Body of pancreas (tissue), 4 donors: ENCODE measurements at regions not wholly inside any gene's neighbourhood (a gene's known extent, or its start where the extent isn't known, plus 50 kb on each side); places are given as distances from the start of the nearest gene placed in this dataset.

Source experiments
- ATAC-seq: fragments of 150-250 bp; one replicate; pipeline ENCODE4 v1.9.1; 2016
- DNase-seq, 4 donors: peaks; one replicate each; pipeline ENCODE4 v3.0.0-alpha.2; 2019
- H3K27ac ChIP-seq, 4 donors: fragments of 200-600 bp; sonication (generic); 1 replicate in 3 of 4; 2 replicates in 1 of 4; pipeline versions ENCODE4 v1.5.1 to v1.6.1; 2016 to 2019; ENCODE audit warnings: mild to moderate bottlenecking in 1 of 4, mixed read lengths in 1 of 4, moderate library complexity in 1 of 4
- H3K27me3 ChIP-seq, 2 donors: fragments of 200-600 bp; sonication (generic); one replicate each; pipeline ENCODE4 v1.6.0; 2016; ENCODE audit warnings: mild to moderate bottlenecking in 1 of 2
- H3K36me3 ChIP-seq, 2 donors: fragments of 200-600 bp; sonication (generic); replicated peaks in 1 of 2; 2 replicates each; pipeline ENCODE4 v1.5.1; 2016; ENCODE audit warnings: low read depth in 2 of 2; ENCODE audit not compliant: insufficient read depth in 1 of 2
- H3K4me1 ChIP-seq: fragments of 200-600 bp; sonication (generic); one replicate; pipeline ENCODE4 v1.6.0; 2016
- H3K4me3 ChIP-seq, 2 donors: fragments of 200-600 bp; sonication (generic); 1 replicate in 1 of 2; 2 replicates in 1 of 2; pipeline ENCODE4 v1.5.1; 2016 to 2019
- H3K9me3 ChIP-seq, 3 donors: fragments of 200-600 bp; sonication (generic); 1 replicate in 2 of 3; 2 replicates in 1 of 3; pipeline ENCODE4 v1.5.1; 2016
- POLR2A ChIP-seq, 3 donors: fragments of 450-650 bp; IDR thresholded peaks; one replicate each; pipeline ENCODE4 v1.6.1; 2016; ENCODE audit warnings: antibody characterized with exemption in 3 of 3, mild to moderate bottlenecking in 2 of 3
- WGBS, 2 donors: methylation state at CpG; one replicate each; pipeline ENCODE4 v1.1.5; 2017; 5-methylcytosine and 5-hydroxymethylcytosine counted together
- intact Hi-C: fragments of 100-400 bp; cut with DNase I; formaldehyde crosslinking; loops from one replicate; pipeline ENCODE4 v1.15.1; 2023
- TF ChIP-seq, protein P1 (sequence below), 7 experiments: fragments of 450-650 bp in 4 of 7; fragments of 200-600 bp in 3 of 7; sonication (generic) in 3 of 7; IDR thresholded peaks; one replicate each; pipeline ENCODE4 v1.5.1; 2016 to 2019; ENCODE audit warnings: antibody characterized with exemption in 7 of 7

DNA sequence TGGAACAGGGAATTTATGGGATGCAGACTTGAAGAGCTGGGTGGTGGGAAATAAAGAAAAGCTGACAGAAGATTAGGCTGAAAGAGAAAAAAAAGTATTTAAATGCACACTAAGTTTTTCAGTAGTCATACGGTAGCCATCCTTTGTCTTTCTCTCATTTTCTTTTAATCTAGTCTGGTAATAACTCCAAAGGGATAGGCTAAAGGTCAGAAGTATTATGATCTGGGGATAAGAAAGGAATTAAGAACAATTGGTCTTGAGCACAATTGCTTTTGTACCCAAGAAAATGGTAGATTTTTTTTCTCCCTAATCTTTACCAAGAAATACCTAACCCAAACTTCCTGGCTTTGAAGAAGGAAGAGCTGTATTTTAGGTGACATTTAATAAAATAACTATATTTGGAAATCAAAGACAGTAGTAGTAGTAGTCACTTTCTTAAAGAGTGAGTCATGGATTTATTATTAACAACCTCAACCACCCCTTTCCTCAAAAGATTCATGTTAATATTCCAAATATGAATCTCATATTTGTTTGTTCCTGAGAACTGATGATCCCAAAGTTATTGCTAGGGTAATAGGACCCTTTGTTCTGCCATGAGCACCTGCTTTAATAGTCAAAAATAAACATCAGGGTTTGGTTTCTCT is 120.2 kb upstream of the ODAD2 start:
- Histone ChIP-seq H3K9me3 (no peaks in the 10 kb centered on the region), H3K27me3 (no peaks in the 10 kb centered on the region), H3K4me3 (no peak overlapping the region), H3K27ac (peak overlapping the region in 1 of 4 donors; percentile 57), H3K36me3 (peaks cover 0 to 4% of the 10 kb centered on the region in 2 donors), H3K4me1 (peaks cover 14% of the 10 kb centered on the region)
- DNase-seq = no peak
- ATAC-seq = no peak
- TF ChIP-seq, protein P1, sequence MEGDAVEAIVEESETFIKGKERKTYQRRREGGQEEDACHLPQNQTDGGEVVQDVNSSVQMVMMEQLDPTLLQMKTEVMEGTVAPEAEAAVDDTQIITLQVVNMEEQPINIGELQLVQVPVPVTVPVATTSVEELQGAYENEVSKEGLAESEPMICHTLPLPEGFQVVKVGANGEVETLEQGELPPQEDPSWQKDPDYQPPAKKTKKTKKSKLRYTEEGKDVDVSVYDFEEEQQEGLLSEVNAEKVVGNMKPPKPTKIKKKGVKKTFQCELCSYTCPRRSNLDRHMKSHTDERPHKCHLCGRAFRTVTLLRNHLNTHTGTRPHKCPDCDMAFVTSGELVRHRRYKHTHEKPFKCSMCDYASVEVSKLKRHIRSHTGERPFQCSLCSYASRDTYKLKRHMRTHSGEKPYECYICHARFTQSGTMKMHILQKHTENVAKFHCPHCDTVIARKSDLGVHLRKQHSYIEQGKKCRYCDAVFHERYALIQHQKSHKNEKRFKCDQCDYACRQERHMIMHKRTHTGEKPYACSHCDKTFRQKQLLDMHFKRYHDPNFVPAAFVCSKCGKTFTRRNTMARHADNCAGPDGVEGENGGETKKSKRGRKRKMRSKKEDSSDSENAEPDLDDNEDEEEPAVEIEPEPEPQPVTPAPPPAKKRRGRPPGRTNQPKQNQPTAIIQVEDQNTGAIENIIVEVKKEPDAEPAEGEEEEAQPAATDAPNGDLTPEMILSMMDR (IDR thresholded peaks at IDR 0.05) = no peak
- TF ChIP-seq POLR2A (IDR thresholded peaks at IDR 0.05) = no peak
- intact Hi-C loops = no loop called here
- WGBS, 2 donors = 89 to 95% methylated on average over 1 of the region's 1 CpG

DNA sequence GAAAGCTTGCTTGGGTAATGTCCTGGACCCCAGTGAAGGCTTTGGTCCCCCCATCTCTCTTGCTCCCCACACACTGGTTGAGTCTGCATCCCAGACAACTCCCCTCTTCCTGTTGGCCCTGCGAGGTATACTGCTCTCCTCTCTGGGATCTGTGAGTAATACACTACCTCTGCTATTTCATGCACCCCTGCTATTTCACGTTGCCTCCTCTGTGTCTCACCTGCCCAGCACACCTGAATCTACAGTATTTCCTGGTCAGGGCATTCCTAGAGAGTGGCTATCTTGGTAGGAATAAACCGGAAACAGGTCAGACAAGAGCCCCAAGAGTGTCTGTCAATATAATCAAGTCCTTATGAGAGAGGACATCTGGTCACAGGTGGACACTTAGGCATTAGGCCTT is 114.3 kb upstream of the ODAD2 start:
- intact Hi-C loops = no loop called here
- H3K9me3 ChIP-seq = no peaks in the 10 kb centered on the region
- ATAC-seq (no peak), DNase-seq (no peak)
- no peak overlapping the region for H3K4me3 ChIP-seq
- no peaks in the 10 kb centered on the region for H3K4me1 ChIP-seq
- WGBS, 2 donors = 88 to 95% methylated on average over 3 of the region's 3 CpGs
- no peaks in the 10 kb centered on the region for H3K27me3 ChIP-seq
- H3K27ac ChIP-seq = no peak overlapping the region
- no peak for TF ChIP-seq POLR2A (IDR thresholded peaks at IDR 0.05)
- TF ChIP-seq, protein P1 (IDR thresholded peaks at IDR 0.05) = no peak
- no peaks in the 10 kb centered on the region for H3K36me3 ChIP-seq

DNA sequence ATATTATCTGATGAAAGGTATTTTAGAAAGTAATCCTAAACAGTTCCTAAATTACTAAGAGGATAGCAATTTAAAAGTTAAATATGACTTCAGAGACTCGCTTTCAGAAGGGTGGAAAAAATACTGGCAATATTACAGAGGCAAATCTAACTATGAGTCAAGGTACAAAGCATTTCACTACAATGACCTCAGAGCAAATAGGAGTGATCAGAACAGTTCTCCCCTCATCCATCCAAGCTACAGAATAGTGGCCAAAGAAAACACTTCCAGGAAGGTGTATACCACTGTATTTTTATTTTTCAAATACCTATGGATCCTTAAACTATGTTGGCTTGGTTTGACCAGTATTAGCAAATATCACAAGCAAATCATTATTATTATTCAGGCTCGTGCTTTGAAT is 112.8 kb upstream of the ODAD2 start:
- Histone ChIP-seq H3K27ac (no peak overlapping the region), H3K9me3 (no peaks in the 10 kb centered on the region), H3K4me3 (no peak overlapping the region), H3K36me3 (no peaks in the 10 kb centered on the region), H3K4me1 (no peaks in the 10 kb centered on the region), H3K27me3 (no peaks in the 10 kb centered on the region)
- no peak for DNase-seq
- intact Hi-C loops = no loop called here
- ATAC-seq = no peak
- TF ChIP-seq, protein P1 (IDR thresholded peaks at IDR 0.05) = no peak
- TF ChIP-seq POLR2A (IDR thresholded peaks at IDR 0.05) = no peak
- WGBS, 2 donors = 87 to 94% methylated on average over 2 of the region's 2 CpGs

DNA sequence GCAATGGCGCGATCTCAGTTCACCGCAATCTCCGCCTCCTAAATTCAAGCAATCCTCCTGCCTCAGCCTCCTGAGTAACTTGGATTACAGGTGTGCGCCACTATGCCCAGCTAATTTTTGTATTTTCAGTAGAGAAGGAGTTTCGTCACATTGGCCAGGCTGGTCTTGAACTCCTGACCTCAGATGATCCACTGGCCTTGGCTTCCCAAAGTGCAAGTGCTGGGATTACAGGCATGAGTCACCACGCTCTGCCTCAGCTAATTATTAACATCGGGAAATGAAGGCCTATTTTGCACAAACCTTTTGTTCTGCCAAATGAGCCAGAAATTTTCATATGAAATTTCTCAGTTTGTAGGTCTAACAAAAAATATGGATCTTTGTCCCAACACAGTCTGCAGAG is 106.7 kb upstream of the ODAD2 start:
- no peaks in the 10 kb centered on the region for H3K27me3 ChIP-seq
- 81 to 97% methylated on average over 8 of the region's 8 CpGs for WGBS, 2 donors
- no peak overlapping the region for H3K27ac ChIP-seq
- TF ChIP-seq, protein P1 (IDR thresholded peaks at IDR 0.05) = no peak
- TF ChIP-seq POLR2A (IDR thresholded peaks at IDR 0.05) = no peak
- no peaks in the 10 kb centered on the region for H3K36me3 ChIP-seq
- H3K9me3 ChIP-seq = no peaks in the 10 kb centered on the region
- DNase-seq (no peak), ATAC-seq (no peak)
- intact Hi-C loops = no loop called here
- H3K4me1 ChIP-seq = no peaks in the 10 kb centered on the region
- no peak overlapping the region for H3K4me3 ChIP-seq

DNA sequence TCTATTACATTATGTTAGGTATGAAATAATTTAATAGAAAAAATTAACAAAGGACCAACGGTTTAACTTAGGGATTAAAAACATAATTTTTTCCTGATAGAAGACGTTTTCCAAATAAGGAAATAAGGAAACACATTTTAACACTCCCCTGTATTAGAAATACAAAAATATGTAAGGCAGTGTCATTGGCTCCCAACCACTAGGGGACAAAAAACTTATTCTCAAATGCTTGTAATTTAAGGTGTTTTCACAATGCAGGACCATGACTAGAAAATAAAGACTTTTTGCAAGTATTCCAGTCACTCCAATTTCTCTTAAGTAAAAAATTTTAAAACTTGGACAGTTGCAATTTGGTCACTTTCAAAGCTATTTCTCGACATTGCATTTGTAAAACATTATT is 98.8 kb upstream of the ODAD2 start:
- H3K27me3 ChIP-seq = no peaks in the 10 kb centered on the region
- no peaks in the 10 kb centered on the region for H3K36me3 ChIP-seq
- H3K4me3 ChIP-seq = no peak overlapping the region
- ATAC-seq (no peak), DNase-seq (no peak)
- no peaks in the 10 kb centered on the region for H3K4me1 ChIP-seq
- no peaks in the 10 kb centered on the region for H3K9me3 ChIP-seq
- TF ChIP-seq, protein P1 (IDR thresholded peaks at IDR 0.05) = no peak
- no peak for TF ChIP-seq POLR2A (IDR thresholded peaks at IDR 0.05)
- WGBS, 2 donors = 84 to 86% methylated on average over 3 of the region's 3 CpGs
- intact Hi-C loops = no loop called here
- H3K27ac ChIP-seq = no peak overlapping the region
